ENCODE measurements at regions not wholly inside any gene's neighbourhood (a gene's known extent, or its start where the extent isn't known, plus 50 kb on each side); places are given as distances from the start of the nearest gene placed in this dataset.

DNA sequence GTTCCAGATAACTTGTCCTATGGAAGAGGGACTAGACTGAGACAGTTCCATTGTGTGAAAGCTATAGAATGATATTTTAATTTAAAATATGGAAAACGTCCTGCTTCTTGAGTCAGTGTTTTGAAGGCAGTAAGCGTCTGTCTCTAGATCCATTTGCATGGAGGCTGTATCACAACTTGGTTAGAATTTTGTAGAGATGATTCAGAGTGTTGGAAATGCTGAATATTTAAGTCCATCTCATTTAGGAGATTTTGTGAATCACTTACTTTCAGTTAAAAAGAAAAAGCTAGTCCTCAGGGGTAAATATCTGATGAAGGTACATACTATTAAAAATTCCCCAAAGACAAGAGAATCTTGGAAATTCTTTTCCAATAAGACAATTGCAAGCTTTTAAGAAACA is 72.7 kb downstream of the FANCF start:
- FAIRE-seq (no peak), DNase-seq (no peak)
- Histone ChIP-seq H3K27ac (ENCODE audit: low read depth in 2 of 2, low read length in 2 of 2) (no peak overlapping the region), H3K4me1 (ENCODE audit: control insufficient read depth in 2 of 3, insufficient read depth in 2 of 3, low read depth in 1 of 3, low read length in 3 of 3) (no peaks in the 10 kb centered on the region), H3K27me3 (ENCODE audit: control insufficient read depth, insufficient read depth, low read length) (no peaks in the 10 kb centered on the region), H3K36me3 (ENCODE audit: control insufficient read depth in 2 of 3, insufficient read depth in 3 of 3, low read length in 3 of 3) (no peaks in the 10 kb centered on the region), H3K9me3 (ENCODE audit: control insufficient read depth in 2 of 3, insufficient read depth in 1 of 3, low read length in 3 of 3) (no peaks in the 10 kb centered on the region), H3K4me3 (ENCODE audit: low read length in 3 of 3) (no peak overlapping the region), H3K9ac (ENCODE audit: low read length in 3 of 3) (no peak overlapping the region)
- intact Hi-C loops (cut with DNase I), result no loop called here
- TF ChIP-seq CTCF (IDR thresholded peaks at IDR 0.05; ENCODE audit: borderline replicate concordance, extremely low read depth, insufficient read depth), result no peak

- Histone ChIP-seq H3K9me3 (ENCODE audit: control insufficient read depth in 2 of 3, insufficient read depth in 1 of 3, low read length in 3 of 3) (no peaks in the 10 kb centered on the region), H3K36me3 (ENCODE audit: control insufficient read depth in 2 of 3, insufficient read depth in 3 of 3, low read length in 3 of 3) (no peaks in the 10 kb centered on the region), H3K27ac (ENCODE audit: low read depth in 2 of 2, low read length in 2 of 2) (no peak overlapping the region), H3K4me1 (ENCODE audit: control insufficient read depth in 2 of 3, insufficient read depth in 2 of 3, low read depth in 1 of 3, low read length in 3 of 3) (no peaks in the 10 kb centered on the region), H3K9ac (ENCODE audit: low read length in 3 of 3) (no peak overlapping the region), H3K4me3 (ENCODE audit: low read length in 3 of 3) (no peak overlapping the region), H3K27me3 (ENCODE audit: control insufficient read depth, insufficient read depth, low read length) (no peaks in the 10 kb centered on the region)
- FAIRE-seq, result no peak
- TF ChIP-seq CTCF (IDR thresholded peaks at IDR 0.05; ENCODE audit: borderline replicate concordance, extremely low read depth, insufficient read depth), result no peak
- no peak for DNase-seq
- intact Hi-C loops (cut with DNase I), result no loop called here
Observed at GRCh38 chr11:22546746-22547145, 78.9 kb downstream of the FANCF start.

DNA sequence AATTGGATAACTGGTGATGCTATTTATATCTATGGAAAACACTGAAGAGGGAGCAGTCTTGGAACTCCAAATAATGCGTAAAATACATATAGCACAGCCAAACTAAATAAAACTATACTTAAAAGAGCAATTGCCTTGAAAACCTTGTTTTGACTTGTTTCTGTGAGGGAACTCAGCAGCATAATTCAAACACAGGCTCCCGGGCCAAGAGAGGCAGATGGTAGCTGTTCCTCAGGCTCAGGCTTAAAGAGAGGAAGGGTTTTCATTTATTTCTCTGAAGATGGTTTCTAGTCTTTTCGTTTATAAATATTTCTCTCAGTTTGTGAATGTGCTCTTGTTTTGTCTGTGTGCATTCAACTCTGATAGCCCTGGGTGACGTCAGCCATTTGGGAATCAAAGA is 82.4 kb downstream of the FANCF start:
- no peaks in the 10 kb centered on the region for H3K9me3 ChIP-seq (ENCODE audit: control insufficient read depth in 2 of 3, insufficient read depth in 1 of 3, low read length in 3 of 3)
- H3K4me1 ChIP-seq (ENCODE audit: control insufficient read depth in 2 of 3, insufficient read depth in 2 of 3, low read depth in 1 of 3, low read length in 3 of 3), result no peaks in the 10 kb centered on the region
- TF ChIP-seq CTCF (IDR thresholded peaks at IDR 0.05; ENCODE audit: borderline replicate concordance, extremely low read depth, insufficient read depth), result no peak
- H3K27me3 ChIP-seq (ENCODE audit: control insufficient read depth, insufficient read depth, low read length), result no peaks in the 10 kb centered on the region
- no peak overlapping the region for H3K4me3 ChIP-seq (ENCODE audit: low read length in 3 of 3)
- no peak overlapping the region for H3K9ac ChIP-seq (ENCODE audit: low read length in 3 of 3)
- intact Hi-C loops (cut with DNase I), result no loop called here
- DNase-seq, result no peak
- no peaks in the 10 kb centered on the region for H3K36me3 ChIP-seq (ENCODE audit: control insufficient read depth in 2 of 3, insufficient read depth in 3 of 3, low read length in 3 of 3)
- no peak for FAIRE-seq
- H3K27ac ChIP-seq (ENCODE audit: low read depth in 2 of 2, low read length in 2 of 2), result no peak overlapping the region

DNA sequence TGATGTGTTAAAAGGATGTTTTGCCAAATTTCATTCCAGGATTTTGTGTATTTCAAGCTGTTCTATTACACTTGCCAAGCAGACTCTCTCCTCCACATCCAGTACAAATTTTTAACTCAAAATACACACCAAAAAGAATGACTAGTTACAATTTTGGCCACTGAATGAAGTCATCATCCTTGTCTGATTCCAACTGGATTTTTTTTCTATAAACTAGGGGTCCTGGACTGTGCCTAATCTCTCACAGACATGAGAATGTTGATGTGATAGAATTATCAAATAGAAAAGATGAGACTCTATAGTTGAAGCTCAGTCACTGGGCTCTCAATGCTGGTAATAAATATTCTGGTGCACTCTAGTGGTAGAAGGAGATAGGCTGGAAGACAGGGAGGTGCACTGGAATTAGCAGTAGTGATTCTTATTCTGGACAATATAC is 85.8 kb downstream of the FANCF start:
- no peaks in the 10 kb centered on the region for H3K36me3 ChIP-seq (ENCODE audit: control insufficient read depth in 2 of 3, insufficient read depth in 3 of 3, low read length in 3 of 3)
- intact Hi-C loops (cut with DNase I), result no loop called here
- H3K27me3 ChIP-seq (ENCODE audit: control insufficient read depth, insufficient read depth, low read length), result no peaks in the 10 kb centered on the region
- peak in 2 of 5 donors; percentile 41 to 43 for DNase-seq
- TF ChIP-seq CTCF (IDR thresholded peaks at IDR 0.05; ENCODE audit: borderline replicate concordance, extremely low read depth, insufficient read depth), result peak; percentile 19
- H3K9me3 ChIP-seq (ENCODE audit: control insufficient read depth in 2 of 3, insufficient read depth in 1 of 3, low read length in 3 of 3), result no peaks in the 10 kb centered on the region
- no peak for FAIRE-seq
- H3K4me1 ChIP-seq (ENCODE audit: control insufficient read depth in 2 of 3, insufficient read depth in 2 of 3, low read depth in 1 of 3, low read length in 3 of 3), result no peaks in the 10 kb centered on the region
- H3K27ac ChIP-seq (ENCODE audit: low read depth in 2 of 2, low read length in 2 of 2), result no peak overlapping the region
- H3K9ac ChIP-seq (ENCODE audit: low read length in 3 of 3), result no peak overlapping the region
- H3K4me3 ChIP-seq (ENCODE audit: low read length in 3 of 3), result no peak overlapping the region

Data from kidney (tissue), 13 donors.